Lower lobe of right lung (tissue), 2 donors: ENCODE measurements at regions not wholly inside any gene's neighbourhood (a gene's known extent, or its start where the extent isn't known, plus 50 kb on each side); places are given as distances from the start of the nearest gene placed in this dataset.

Experiments
- ATAC-seq, 2 donors: fragments of 200-7000 bp; cut with Tn5 transposase; one replicate each; pipeline ENCODE4 v1.9.1; 2020 to 2022; ENCODE audit warnings: mild to moderate bottlenecking in 2 of 2, moderate library complexity in 2 of 2
- DNase-seq: peaks from one replicate; pipeline ENCODE4 v3.0.0-alpha.2; 2020
- H3K27ac ChIP-seq: fragments of 200-600 bp; one replicate; pipeline ENCODE4 v1.8.0; 2022
- H3K27me3 ChIP-seq: fragments of 200-600 bp; one replicate; pipeline ENCODE4 v1.8.0; 2022; ENCODE audit warnings: low read depth
- H3K36me3 ChIP-seq: fragments of 200-600 bp; one replicate; pipeline ENCODE4 v1.8.0; 2022; ENCODE audit warnings: mild to moderate bottlenecking
- H3K4me1 ChIP-seq: fragments of 200-600 bp; one replicate; pipeline ENCODE4 v1.8.0; 2022
- H3K4me3 ChIP-seq: fragments of 200-600 bp; one replicate; pipeline ENCODE4 v1.8.0; 2022; ENCODE audit warnings: mild to moderate bottlenecking
- H3K9me3 ChIP-seq: fragments of 200-600 bp; one replicate; pipeline ENCODE4 v1.8.0; 2022
- intact Hi-C: fragments of 100-400 bp; cut with DNase I; formaldehyde crosslinking; loops from one replicate; pipeline ENCODE4 v1.11.0; 2022
- TF ChIP-seq, protein P1 (sequence below): fragments of 200-600 bp; IDR thresholded peaks from one replicate; pipeline ENCODE4 v1.8.0; 2022; ENCODE audit warnings: antibody characterized with exemption, mild to moderate bottlenecking
- donor health status: DM: no; HTN: yes; CAD: no; lungs with severe emphysema.

DNA sequence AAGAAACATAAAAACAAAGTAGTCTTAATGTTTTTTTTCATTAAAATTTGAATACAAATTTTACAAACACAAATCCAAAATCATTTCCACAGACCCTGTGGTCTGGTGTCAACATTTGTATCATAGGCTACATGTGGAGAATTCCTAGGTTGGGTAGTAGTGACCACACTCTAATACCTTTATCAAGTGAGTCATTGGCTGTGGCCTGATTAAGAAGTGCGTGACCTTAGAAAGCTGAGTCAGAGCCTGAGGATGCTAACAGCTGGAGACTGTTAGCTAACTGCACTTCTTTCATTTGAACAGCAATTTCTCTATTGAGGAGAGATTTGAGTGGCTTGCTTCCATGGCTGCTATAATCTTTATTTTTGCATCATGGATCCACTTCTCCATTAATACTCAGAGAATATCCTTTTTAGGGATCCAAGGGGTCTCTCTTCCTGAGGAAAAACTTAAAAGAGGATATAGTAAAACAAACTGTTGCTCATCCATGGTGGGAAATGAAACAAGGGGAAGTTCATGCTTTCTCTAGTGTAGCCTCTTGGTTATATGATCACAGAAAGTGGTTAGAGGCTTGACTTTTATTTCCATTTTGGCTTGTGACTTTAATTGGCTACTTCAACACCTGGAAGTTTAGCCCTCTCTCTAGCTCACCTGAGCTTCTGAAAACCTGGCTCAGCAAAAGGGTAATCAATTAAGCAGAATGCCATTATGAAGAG is 335.8 kb downstream of the PABPC4L start:
- no peaks in the 10 kb centered on the region for H3K27me3 ChIP-seq
- no peaks in the 10 kb centered on the region for H3K9me3 ChIP-seq
- H3K4me3 ChIP-seq: no peak overlapping the region
- intact Hi-C loops: no loop called here
- ATAC-seq: peak in 1 of 2 donors; percentile 38
- DNase-seq: no peak
- H3K4me1 ChIP-seq: no peaks in the 10 kb centered on the region
- H3K27ac ChIP-seq: no peak overlapping the region
- no peaks in the 10 kb centered on the region for H3K36me3 ChIP-seq
- TF ChIP-seq, protein P1, sequence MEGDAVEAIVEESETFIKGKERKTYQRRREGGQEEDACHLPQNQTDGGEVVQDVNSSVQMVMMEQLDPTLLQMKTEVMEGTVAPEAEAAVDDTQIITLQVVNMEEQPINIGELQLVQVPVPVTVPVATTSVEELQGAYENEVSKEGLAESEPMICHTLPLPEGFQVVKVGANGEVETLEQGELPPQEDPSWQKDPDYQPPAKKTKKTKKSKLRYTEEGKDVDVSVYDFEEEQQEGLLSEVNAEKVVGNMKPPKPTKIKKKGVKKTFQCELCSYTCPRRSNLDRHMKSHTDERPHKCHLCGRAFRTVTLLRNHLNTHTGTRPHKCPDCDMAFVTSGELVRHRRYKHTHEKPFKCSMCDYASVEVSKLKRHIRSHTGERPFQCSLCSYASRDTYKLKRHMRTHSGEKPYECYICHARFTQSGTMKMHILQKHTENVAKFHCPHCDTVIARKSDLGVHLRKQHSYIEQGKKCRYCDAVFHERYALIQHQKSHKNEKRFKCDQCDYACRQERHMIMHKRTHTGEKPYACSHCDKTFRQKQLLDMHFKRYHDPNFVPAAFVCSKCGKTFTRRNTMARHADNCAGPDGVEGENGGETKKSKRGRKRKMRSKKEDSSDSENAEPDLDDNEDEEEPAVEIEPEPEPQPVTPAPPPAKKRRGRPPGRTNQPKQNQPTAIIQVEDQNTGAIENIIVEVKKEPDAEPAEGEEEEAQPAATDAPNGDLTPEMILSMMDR: no peak

DNA sequence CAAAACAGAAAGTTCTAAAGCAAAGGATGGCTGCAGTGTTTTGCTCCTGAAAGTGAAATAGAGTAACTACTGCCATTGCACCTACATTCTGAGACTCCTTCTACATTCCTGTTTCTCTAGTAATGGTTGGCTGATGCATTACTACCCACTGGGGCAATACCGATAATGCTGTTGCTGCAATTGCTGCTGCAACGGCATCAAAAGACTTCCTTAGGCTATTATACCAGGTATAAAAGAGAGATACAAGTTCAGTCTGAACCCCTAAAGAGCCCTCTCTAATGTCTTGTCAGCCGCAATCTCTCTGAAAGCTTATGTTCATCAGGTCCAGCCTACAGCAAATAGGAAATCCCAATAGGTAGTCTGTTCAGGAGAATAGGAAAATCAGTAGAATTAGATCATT is 338.4 kb downstream of the PABPC4L start:
- Histone ChIP-seq H3K27ac (no peak overlapping the region), H3K36me3 (no peaks in the 10 kb centered on the region), H3K4me3 (no peak overlapping the region), H3K27me3 (no peaks in the 10 kb centered on the region), H3K4me1 (no peaks in the 10 kb centered on the region), H3K9me3 (no peaks in the 10 kb centered on the region)
- DNase-seq: no peak
- TF ChIP-seq, protein P1: no peak
- ATAC-seq: no peak
- intact Hi-C loops: no loop called here

DNA sequence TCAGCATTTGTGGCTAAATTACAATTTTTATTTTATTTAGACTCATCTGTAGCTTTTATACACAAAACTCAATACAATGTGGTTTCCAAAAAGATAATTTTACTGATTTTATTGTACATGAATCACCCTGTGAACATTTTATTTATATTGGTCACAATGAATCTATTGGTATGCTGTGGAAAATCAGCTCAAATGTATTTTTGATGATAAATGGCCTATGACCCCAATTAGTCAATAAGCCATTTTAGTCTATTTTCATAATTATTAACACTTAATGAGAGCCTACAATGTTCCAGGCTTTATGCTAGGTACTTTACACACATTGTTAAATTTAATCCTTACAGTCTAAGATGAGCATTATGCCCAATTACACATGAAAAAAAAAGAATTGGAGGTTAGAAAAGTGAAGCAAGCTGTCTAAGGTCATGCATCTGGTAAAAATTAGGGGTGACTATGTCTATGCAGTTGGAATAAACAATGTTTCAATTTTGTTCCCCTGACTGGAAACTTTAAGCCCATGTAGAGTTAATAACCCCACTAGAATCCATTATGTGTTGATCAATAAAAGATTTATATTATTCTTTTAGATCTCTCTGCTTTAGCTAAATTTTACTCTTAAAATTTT is 344.7 kb downstream of the PABPC4L start:
- no peak overlapping the region for H3K4me3 ChIP-seq
- no peaks in the 10 kb centered on the region for H3K36me3 ChIP-seq
- intact Hi-C loops: no loop called here
- no peaks in the 10 kb centered on the region for H3K9me3 ChIP-seq
- H3K27me3 ChIP-seq: no peaks in the 10 kb centered on the region
- H3K4me1 ChIP-seq: no peaks in the 10 kb centered on the region
- DNase-seq (no peak), ATAC-seq (no peak)
- TF ChIP-seq, protein P1: no peak
- no peak overlapping the region for H3K27ac ChIP-seq

DNA sequence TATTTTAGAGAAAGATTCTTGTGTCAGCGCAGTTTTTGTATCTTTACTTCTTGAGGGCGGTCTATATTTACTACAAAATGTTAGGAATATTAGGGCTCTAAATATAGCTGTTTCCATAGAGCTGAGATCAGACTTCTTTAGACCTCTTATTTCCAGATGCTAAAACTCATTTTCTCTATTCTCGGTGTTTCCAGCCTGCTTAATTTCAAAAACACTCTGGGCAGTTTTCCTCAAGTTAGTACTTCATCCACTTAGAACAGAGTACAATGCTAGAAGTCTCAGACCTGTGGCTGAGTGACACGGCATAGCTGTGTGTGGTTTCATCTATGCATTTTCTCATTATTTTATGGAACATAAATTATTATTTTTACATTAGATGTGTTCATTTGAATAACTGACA is 346.6 kb downstream of the PABPC4L start:
- TF ChIP-seq, protein P1: no peak
- no peaks in the 10 kb centered on the region for H3K4me1 ChIP-seq
- H3K36me3 ChIP-seq: no peaks in the 10 kb centered on the region
- DNase-seq: no peak
- ATAC-seq: no peak
- no peaks in the 10 kb centered on the region for H3K9me3 ChIP-seq
- intact Hi-C loops: no loop called here
- H3K27ac ChIP-seq: no peak overlapping the region
- no peaks in the 10 kb centered on the region for H3K27me3 ChIP-seq
- H3K4me3 ChIP-seq: no peak overlapping the region

DNA sequence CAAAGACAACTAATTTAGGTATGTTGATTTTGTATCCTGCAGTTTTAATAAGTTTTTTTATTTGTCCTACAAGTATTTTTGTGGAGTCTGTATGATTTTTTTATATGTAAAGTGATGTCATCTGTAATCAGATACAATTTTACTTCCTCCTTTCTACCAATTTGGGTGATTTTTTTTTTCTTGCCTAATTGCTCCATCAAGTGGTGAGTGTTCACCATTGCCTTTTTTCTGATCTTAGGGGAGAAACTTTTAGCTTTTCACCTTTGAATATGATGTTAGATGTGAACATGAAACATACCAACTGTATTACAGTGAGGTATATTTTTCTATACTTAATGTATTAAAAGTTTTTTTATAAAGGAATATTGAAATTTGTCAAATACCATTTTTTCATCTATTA is 362.3 kb downstream of the PABPC4L start:
- intact Hi-C loops: no loop called here
- H3K36me3 ChIP-seq: no peaks in the 10 kb centered on the region
- no peak overlapping the region for H3K27ac ChIP-seq
- peaks cover 14% of the 10 kb centered on the region for H3K9me3 ChIP-seq
- ATAC-seq (no peak), DNase-seq (no peak)
- TF ChIP-seq, protein P1: no peak
- no peaks in the 10 kb centered on the region for H3K4me1 ChIP-seq
- H3K4me3 ChIP-seq: no peak overlapping the region
- H3K27me3 ChIP-seq: no peaks in the 10 kb centered on the region
